ENCODE measurements at regions not wholly inside any gene's neighbourhood (a gene's known extent, or its start where the extent isn't known, plus 50 kb on each side); places are given as distances from the start of the nearest gene placed in this dataset.

DNA sequence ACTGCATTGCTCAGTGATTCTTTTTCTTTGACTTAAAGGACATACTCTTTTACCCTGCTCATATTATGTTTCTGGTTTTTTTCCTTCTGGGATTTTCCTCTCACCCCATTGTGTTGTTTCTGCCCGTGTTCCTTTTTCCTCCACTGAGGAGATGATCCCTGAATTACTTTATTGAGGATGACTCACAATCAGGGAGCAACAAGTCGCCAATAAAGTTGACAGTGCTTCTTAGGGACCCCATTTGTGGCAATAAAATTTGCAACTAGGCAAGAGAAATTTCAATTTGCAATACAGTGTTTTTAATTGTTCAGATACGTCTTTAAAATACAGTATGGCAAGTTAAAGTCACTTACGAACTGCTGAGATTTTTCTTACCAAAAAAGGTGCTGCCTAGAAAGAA, 217.9 kb downstream of the SOX4 start:
- Histone ChIP-seq H3K27ac (ENCODE audit: insufficient read depth in 1 of 2, low read depth in 1 of 2, low read length in 2 of 2, poor library complexity in 1 of 2, severe bottlenecking in 2 of 2) (no peak overlapping the region), H3K4me1 (ENCODE audit: control extremely low read depth in 1 of 4, control insufficient read depth in 4 of 4, insufficient read depth in 4 of 4, low read length in 3 of 4) (peaks cover 0 to 7% (median 2%) of the 10 kb centered on the region in 4 experiments), H3K36me3 (ENCODE audit: control insufficient read depth in 4 of 4, insufficient read depth in 4 of 4, low read length in 3 of 4) (peaks cover 0 to 18% (median 9%) of the 10 kb centered on the region in 4 experiments), H3K27me3 (replicated peaks in 2 of 5; ENCODE audit: control insufficient read depth in 4 of 5, insufficient read depth in 5 of 5, low read length in 4 of 5) (no peaks in the 10 kb centered on the region), H3K9me3 (ENCODE audit: control extremely low read depth in 1 of 5, control insufficient read depth in 4 of 5, insufficient read depth in 2 of 5, low read depth in 1 of 5, low read length in 4 of 5) (no peaks in the 10 kb centered on the region), H3K4me3 (ENCODE audit: control insufficient read depth in 1 of 7, extremely low read depth in 1 of 7, insufficient read depth in 4 of 7, low read depth in 2 of 7, low read length in 6 of 7) (no peak overlapping the region)
- ChIA-PET POLR2A (no interaction called here), CTCF (no interaction called here)
- no peak for DNase-seq
- 80% methylated on average over 4 of the region's 4 CpGs for WGBS (ENCODE audit: insufficient coverage)

DNA sequence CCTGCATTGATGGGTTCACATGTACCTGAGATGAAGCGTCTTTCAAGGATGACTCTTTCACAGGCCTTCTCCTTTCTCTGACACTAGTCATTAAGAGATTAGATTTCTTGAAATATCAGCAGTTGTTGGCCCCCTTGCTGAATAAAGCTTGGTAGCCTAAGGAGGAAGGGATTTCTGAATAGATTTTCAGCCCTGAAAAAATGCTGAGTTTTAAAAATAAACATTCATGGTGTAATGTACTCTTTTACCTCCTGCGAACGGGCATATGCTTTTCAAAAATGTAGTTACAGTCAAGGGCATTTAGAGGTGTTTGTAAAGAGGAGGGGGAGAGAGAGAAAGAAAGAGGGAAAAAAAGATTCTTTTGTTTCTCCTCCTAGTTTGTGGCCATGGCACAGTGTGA, 222.7 kb downstream of the SOX4 start:
- H3K27me3 ChIP-seq (replicated peaks in 2 of 5; ENCODE audit: control insufficient read depth in 4 of 5, insufficient read depth in 5 of 5, low read length in 4 of 5): no peaks in the 10 kb centered on the region
- DNase-seq: no peak
- ChIA-PET POLR2A (no interaction called here), CTCF (interaction anchor here (1.1 kb wide), 1 partner anchor 9 kb away, joined by 5 read pairs; no protein-coding TSS in a partner anchor)
- H3K36me3 ChIP-seq (ENCODE audit: control insufficient read depth in 4 of 4, insufficient read depth in 4 of 4, low read length in 3 of 4): peaks cover 0 to 11% (median 5%) of the 10 kb centered on the region in 4 experiments
- H3K4me1 ChIP-seq (ENCODE audit: control extremely low read depth in 1 of 4, control insufficient read depth in 4 of 4, insufficient read depth in 4 of 4, low read length in 3 of 4): no peaks in the 10 kb centered on the region
- H3K4me3 ChIP-seq (ENCODE audit: control insufficient read depth in 1 of 7, extremely low read depth in 1 of 7, insufficient read depth in 4 of 7, low read depth in 2 of 7, low read length in 6 of 7): no peak overlapping the region
- H3K27ac ChIP-seq (ENCODE audit: insufficient read depth in 1 of 2, low read depth in 1 of 2, low read length in 2 of 2, poor library complexity in 1 of 2, severe bottlenecking in 2 of 2): no peak overlapping the region
- WGBS (ENCODE audit: insufficient coverage): 100% methylated on average over 3 of the region's 3 CpGs
- H3K9me3 ChIP-seq (ENCODE audit: control extremely low read depth in 1 of 5, control insufficient read depth in 4 of 5, insufficient read depth in 2 of 5, low read depth in 1 of 5, low read length in 4 of 5): no peaks in the 10 kb centered on the region

DNA sequence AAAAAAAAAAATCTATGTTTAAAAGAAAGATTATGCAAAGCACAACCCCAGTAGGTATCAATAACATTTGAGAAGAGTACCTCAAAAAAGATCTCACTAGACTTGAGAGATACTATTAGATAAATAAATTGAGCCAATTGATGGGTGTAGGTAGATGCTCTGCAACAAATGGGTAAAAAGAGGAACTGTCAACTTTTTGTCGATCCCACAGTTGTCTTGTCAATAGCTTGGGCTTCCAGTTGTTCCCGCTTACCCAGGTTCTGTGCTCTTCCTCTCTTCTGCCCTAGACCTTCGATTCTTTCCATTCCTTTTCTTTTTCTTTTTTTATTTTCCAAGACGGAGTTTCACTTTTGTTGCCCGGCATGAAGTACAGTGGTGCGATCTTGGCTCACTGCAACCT, 226.9 kb downstream of the SOX4 start:
- 97% methylated on average over 4 of the region's 6 CpGs for WGBS (ENCODE audit: insufficient coverage)
- Histone ChIP-seq H3K4me1 (ENCODE audit: control extremely low read depth in 1 of 4, control insufficient read depth in 4 of 4, insufficient read depth in 4 of 4, low read length in 3 of 4) (peaks cover 0 to 12% (median 5%) of the 10 kb centered on the region in 4 experiments), H3K4me3 (ENCODE audit: control insufficient read depth in 1 of 7, extremely low read depth in 1 of 7, insufficient read depth in 4 of 7, low read depth in 2 of 7, low read length in 6 of 7) (no peak overlapping the region), H3K27ac (ENCODE audit: insufficient read depth in 1 of 2, low read depth in 1 of 2, low read length in 2 of 2, poor library complexity in 1 of 2, severe bottlenecking in 2 of 2) (no peak overlapping the region), H3K9me3 (ENCODE audit: control extremely low read depth in 1 of 5, control insufficient read depth in 4 of 5, insufficient read depth in 2 of 5, low read depth in 1 of 5, low read length in 4 of 5) (no peaks in the 10 kb centered on the region), H3K36me3 (ENCODE audit: control insufficient read depth in 4 of 4, insufficient read depth in 4 of 4, low read length in 3 of 4) (peaks cover 0 to 4% (median 2%) of the 10 kb centered on the region in 4 experiments), H3K27me3 (replicated peaks in 2 of 5; ENCODE audit: control insufficient read depth in 4 of 5, insufficient read depth in 5 of 5, low read length in 4 of 5) (no peaks in the 10 kb centered on the region)
- ChIA-PET POLR2A (no interaction called here), CTCF (no interaction called here)
- DNase-seq: no peak

DNA sequence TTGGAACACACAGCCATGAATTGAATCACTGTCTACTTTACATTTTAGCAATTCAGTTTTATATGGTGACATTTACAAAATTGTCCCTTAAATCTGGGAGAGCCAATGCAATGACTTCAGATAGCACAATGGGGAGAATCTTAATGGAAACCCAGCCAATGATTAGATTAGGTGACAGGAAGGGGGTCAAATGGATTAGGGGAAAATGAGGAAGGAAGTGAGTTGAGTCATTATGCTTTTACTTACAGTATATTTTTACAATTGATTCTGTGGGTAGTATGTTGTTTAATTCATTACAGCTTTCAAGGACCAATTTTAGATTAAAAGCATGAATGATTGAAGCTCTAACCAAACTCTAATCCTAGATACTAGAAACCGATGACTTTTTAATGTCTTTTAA, 229.8 kb downstream of the SOX4 start:
- CTCF ChIA-PET: no interaction called here
- peak in 2 of 3 donors; percentile 42 to 61 for DNase-seq
- Histone ChIP-seq H3K4me3 (ENCODE audit: control insufficient read depth in 1 of 7, extremely low read depth in 1 of 7, insufficient read depth in 4 of 7, low read depth in 2 of 7, low read length in 6 of 7) (no peak overlapping the region), H3K27ac (ENCODE audit: insufficient read depth in 1 of 2, low read depth in 1 of 2, low read length in 2 of 2, poor library complexity in 1 of 2, severe bottlenecking in 2 of 2) (no peak overlapping the region), H3K4me1 (ENCODE audit: control extremely low read depth in 1 of 4, control insufficient read depth in 4 of 4, insufficient read depth in 4 of 4, low read length in 3 of 4) (peaks cover 0 to 12% (median 5%) of the 10 kb centered on the region in 4 experiments), H3K36me3 (ENCODE audit: control insufficient read depth in 4 of 4, insufficient read depth in 4 of 4, low read length in 3 of 4) (peaks cover 0 to 2% (median 0%) of the 10 kb centered on the region in 4 experiments), H3K9me3 (ENCODE audit: control extremely low read depth in 1 of 5, control insufficient read depth in 4 of 5, insufficient read depth in 2 of 5, low read depth in 1 of 5, low read length in 4 of 5) (no peaks in the 10 kb centered on the region), H3K27me3 (replicated peaks in 2 of 5; ENCODE audit: control insufficient read depth in 4 of 5, insufficient read depth in 5 of 5, low read length in 4 of 5) (no peaks in the 10 kb centered on the region)
- POLR2A ChIA-PET: no interaction called here
- WGBS (ENCODE audit: insufficient coverage): no CpG with 5 or more reads among the region's 1 CpG

DNA sequence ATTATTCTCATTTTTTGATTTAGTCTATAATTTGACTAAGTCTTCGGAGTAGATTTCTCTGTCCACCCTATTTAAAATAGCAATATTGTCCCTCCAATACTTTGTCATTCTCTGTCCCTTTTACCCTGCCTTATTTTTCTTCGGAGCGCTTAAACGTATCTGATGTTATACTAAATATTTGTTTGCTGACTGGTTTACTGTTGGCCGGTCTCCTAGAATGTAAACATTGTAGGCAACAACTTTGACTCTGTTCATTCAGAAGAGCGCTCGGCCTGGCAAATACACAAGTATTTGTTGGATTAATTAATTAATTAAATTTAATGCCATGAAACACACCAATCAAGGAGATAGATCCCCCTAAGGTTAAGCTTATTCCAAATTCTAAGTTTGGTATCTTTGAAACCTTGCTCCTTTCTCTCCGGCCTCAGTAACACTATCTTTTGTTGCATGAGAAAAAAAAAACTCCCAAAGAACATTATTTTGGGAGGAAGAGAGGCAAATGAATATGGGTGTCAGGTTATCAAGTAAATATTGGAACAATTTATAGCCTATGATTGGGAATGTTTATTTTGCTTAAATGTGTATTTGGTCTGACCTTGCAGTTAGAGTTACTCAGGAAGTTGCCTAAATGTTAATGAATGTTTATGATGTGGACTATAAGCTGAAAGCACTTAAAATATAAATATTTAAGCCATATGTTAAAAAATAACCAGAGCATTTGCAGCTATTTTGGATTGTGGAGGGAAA, 231.1 kb downstream of the SOX4 start:
- POLR2A ChIA-PET: no interaction called here
- H3K9me3 ChIP-seq (ENCODE audit: control extremely low read depth in 1 of 5, control insufficient read depth in 4 of 5, insufficient read depth in 2 of 5, low read depth in 1 of 5, low read length in 4 of 5): no peaks in the 10 kb centered on the region
- CTCF ChIA-PET: interaction anchor here (0.6 kb wide), 2 partner anchors 67 to 197 kb away, joined by 3 to 4 read pairs; no protein-coding TSS in a partner anchor
- no peak for DNase-seq
- H3K27ac ChIP-seq (ENCODE audit: insufficient read depth in 1 of 2, low read depth in 1 of 2, low read length in 2 of 2, poor library complexity in 1 of 2, severe bottlenecking in 2 of 2): no peak overlapping the region
- H3K4me1 ChIP-seq (ENCODE audit: control extremely low read depth in 1 of 4, control insufficient read depth in 4 of 4, insufficient read depth in 4 of 4, low read length in 3 of 4): peaks cover 0 to 12% (median 5%) of the 10 kb centered on the region in 4 experiments
- no peaks in the 10 kb centered on the region for H3K27me3 ChIP-seq (replicated peaks in 2 of 5; ENCODE audit: control insufficient read depth in 4 of 5, insufficient read depth in 5 of 5, low read length in 4 of 5)
- H3K36me3 ChIP-seq (ENCODE audit: control insufficient read depth in 4 of 4, insufficient read depth in 4 of 4, low read length in 3 of 4): no peaks in the 10 kb centered on the region
- 100% methylated on average over 1 of the region's 8 CpGs for WGBS (ENCODE audit: insufficient coverage)
- H3K4me3 ChIP-seq (ENCODE audit: control insufficient read depth in 1 of 7, extremely low read depth in 1 of 7, insufficient read depth in 4 of 7, low read depth in 2 of 7, low read length in 6 of 7): no peak overlapping the region

DNA sequence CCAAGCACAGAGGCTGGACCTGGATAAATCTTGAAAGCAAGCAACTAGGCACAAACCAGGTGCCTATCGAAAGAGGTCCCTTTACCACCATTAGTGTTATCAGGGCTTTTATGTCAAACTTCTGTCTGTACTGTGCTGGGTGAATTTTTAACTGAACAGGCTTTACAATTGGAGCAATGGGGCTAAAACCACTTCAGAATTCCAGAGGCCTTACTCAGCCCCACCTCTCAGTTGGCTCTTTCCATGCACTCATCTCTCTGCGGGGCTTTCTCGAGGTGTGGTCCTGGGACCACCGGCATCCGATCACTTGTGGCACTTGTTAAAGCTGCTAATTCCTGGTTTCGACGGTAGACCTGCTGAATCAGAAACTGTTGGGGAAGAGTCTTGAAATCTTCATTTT, 232.5 kb downstream of the SOX4 start:
- 100% methylated on average over 6 of the region's 7 CpGs for WGBS (ENCODE audit: insufficient coverage)
- no peak for DNase-seq
- CTCF ChIA-PET: interaction anchor here (1.2 kb wide), 1 partner anchor 10 kb away, joined by 5 read pairs; no protein-coding TSS in a partner anchor

DNA sequence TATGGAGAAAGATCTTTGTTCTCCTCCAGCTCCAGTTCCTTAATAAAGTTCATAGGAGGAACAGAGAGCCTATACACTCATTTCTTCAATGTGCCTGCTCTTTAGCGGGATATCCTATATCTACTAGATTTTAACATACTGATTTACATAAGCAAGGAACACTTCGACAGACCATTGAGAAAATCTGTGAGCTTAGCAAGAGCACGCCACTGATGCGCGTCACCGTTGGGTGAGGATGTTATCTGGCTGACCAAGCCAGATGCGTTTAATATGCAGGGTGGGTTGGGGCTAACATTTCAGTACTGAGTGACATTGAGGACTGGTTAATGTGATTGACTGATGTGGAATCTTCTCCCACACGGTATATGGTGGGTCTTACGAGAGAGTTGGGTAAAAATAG, 233.4 kb downstream of the SOX4 start:
- CTCF ChIA-PET: interaction anchor here (0.6 to 0.7 kb wide), 2 partner anchors 646 to 1924 kb away, joined by 3 read pairs; no protein-coding TSS in a partner anchor
- peaks cover 0 to 19% (median 14%) of the 10 kb centered on the region in 4 experiments for H3K4me1 ChIP-seq (ENCODE audit: control extremely low read depth in 1 of 4, control insufficient read depth in 4 of 4, insufficient read depth in 4 of 4, low read length in 3 of 4)
- H3K4me3 ChIP-seq (ENCODE audit: control insufficient read depth in 1 of 7, extremely low read depth in 1 of 7, insufficient read depth in 4 of 7, low read depth in 2 of 7, low read length in 6 of 7): no peak overlapping the region
- POLR2A ChIA-PET: no interaction called here
- no peaks in the 10 kb centered on the region for H3K36me3 ChIP-seq (ENCODE audit: control insufficient read depth in 4 of 4, insufficient read depth in 4 of 4, low read length in 3 of 4)
- no peak overlapping the region for H3K27ac ChIP-seq (ENCODE audit: insufficient read depth in 1 of 2, low read depth in 1 of 2, low read length in 2 of 2, poor library complexity in 1 of 2, severe bottlenecking in 2 of 2)
- WGBS (ENCODE audit: insufficient coverage): 98% methylated on average over 9 of the region's 9 CpGs
- DNase-seq: no peak
- H3K9me3 ChIP-seq (ENCODE audit: control extremely low read depth in 1 of 5, control insufficient read depth in 4 of 5, insufficient read depth in 2 of 5, low read depth in 1 of 5, low read length in 4 of 5): no peaks in the 10 kb centered on the region
- H3K27me3 ChIP-seq (replicated peaks in 2 of 5; ENCODE audit: control insufficient read depth in 4 of 5, insufficient read depth in 5 of 5, low read length in 4 of 5): no peaks in the 10 kb centered on the region

More for the DNA sequence above, 232.5 kb downstream of the SOX4 start:
- no peak overlapping the region for H3K27ac ChIP-seq (ENCODE audit: insufficient read depth in 1 of 2, low read depth in 1 of 2, low read length in 2 of 2, poor library complexity in 1 of 2, severe bottlenecking in 2 of 2)
- H3K36me3 ChIP-seq (ENCODE audit: control insufficient read depth in 4 of 4, insufficient read depth in 4 of 4, low read length in 3 of 4): no peaks in the 10 kb centered on the region
- no peaks in the 10 kb centered on the region for H3K9me3 ChIP-seq (ENCODE audit: control extremely low read depth in 1 of 5, control insufficient read depth in 4 of 5, insufficient read depth in 2 of 5, low read depth in 1 of 5, low read length in 4 of 5)
- H3K4me3 ChIP-seq (ENCODE audit: control insufficient read depth in 1 of 7, extremely low read depth in 1 of 7, insufficient read depth in 4 of 7, low read depth in 2 of 7, low read length in 6 of 7): no peak overlapping the region
- H3K4me1 ChIP-seq (ENCODE audit: control extremely low read depth in 1 of 4, control insufficient read depth in 4 of 4, insufficient read depth in 4 of 4, low read length in 3 of 4): peaks cover 0 to 12% (median 6%) of the 10 kb centered on the region in 4 experiments
- H3K27me3 ChIP-seq (replicated peaks in 2 of 5; ENCODE audit: control insufficient read depth in 4 of 5, insufficient read depth in 5 of 5, low read length in 4 of 5): no peaks in the 10 kb centered on the region
- POLR2A ChIA-PET: no interaction called here
